PFSK-1 (cell line): ENCODE measurements at regions not wholly inside any gene's neighbourhood (a gene's known extent, or its start where the extent isn't known, plus 50 kb on each side); places are given as distances from the start of the nearest gene placed in this dataset.

Source experiments
- FOXP2 ChIP-seq: optimal IDR thresholded peaks from 2 replicates; pipeline ENCODE3; 2011; ENCODE audit warnings: borderline replicate concordance, control low read depth, inconsistent platforms; ENCODE audit not compliant: insufficient read depth; ENCODE audit errors: extremely low read length, extremely low read depth
- POLR2AphosphoS5 ChIP-seq: IDR thresholded peaks from 2 replicates; pipeline ENCODE4 v1.6.1; 2012; ENCODE audit warnings: low read depth, mild to moderate bottlenecking, control low read depth, low read length, moderate library complexity
- SIN3A ChIP-seq: IDR thresholded peaks from 2 replicates; pipeline ENCODE4 v1.6.1; 2012; ENCODE audit warnings: mild to moderate bottlenecking, low read length, moderate library complexity, borderline replicate concordance; ENCODE audit not compliant: insufficient read depth
- TAF1 ChIP-seq: IDR thresholded peaks from 2 replicates; pipeline ENCODE4 v1.6.1; 2012; ENCODE audit warnings: low read length, control low read depth, borderline replicate concordance; ENCODE audit not compliant: insufficient read depth
- TF ChIP-seq, protein P1 (sequence below), 2 experiments: IDR thresholded peaks; 2 replicates each; pipeline versions ENCODE4 v1.6.1 to v1.8.0; 2011 to 2012; ENCODE audit warnings: low read depth in 2 of 2, low read length in 2 of 2, control low read depth in 1 of 2, inconsistent platforms in 1 of 2, mild to moderate bottlenecking in 1 of 2, moderate library complexity in 1 of 2; ENCODE audit not compliant: insufficient read depth in 1 of 2

DNA sequence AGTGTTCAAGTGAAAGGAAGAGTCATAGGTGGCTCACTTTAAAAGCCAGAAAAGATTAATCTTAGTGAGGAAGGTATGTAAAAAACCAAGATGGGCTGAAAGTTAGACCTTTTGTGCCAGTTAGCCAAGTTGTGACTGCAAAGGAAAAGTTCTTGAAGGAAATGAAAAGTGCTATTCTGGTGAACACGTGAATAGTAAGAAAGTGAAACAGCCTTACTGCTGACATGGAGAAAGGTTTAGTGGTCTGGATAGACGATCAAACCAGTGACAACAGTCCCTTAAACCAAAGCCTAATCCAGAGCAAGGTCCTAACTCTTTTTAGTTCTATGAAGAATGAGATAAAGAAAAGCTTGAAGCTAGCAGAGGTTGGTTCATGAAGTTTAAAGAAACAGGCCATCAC lies 106.4 kb downstream of the CTH start:
- TF ChIP-seq TAF1 (no peak), FOXP2 (no peak), POLR2AphosphoS5 (no peak), SIN3A (no peak)
- TF ChIP-seq, protein P1, sequence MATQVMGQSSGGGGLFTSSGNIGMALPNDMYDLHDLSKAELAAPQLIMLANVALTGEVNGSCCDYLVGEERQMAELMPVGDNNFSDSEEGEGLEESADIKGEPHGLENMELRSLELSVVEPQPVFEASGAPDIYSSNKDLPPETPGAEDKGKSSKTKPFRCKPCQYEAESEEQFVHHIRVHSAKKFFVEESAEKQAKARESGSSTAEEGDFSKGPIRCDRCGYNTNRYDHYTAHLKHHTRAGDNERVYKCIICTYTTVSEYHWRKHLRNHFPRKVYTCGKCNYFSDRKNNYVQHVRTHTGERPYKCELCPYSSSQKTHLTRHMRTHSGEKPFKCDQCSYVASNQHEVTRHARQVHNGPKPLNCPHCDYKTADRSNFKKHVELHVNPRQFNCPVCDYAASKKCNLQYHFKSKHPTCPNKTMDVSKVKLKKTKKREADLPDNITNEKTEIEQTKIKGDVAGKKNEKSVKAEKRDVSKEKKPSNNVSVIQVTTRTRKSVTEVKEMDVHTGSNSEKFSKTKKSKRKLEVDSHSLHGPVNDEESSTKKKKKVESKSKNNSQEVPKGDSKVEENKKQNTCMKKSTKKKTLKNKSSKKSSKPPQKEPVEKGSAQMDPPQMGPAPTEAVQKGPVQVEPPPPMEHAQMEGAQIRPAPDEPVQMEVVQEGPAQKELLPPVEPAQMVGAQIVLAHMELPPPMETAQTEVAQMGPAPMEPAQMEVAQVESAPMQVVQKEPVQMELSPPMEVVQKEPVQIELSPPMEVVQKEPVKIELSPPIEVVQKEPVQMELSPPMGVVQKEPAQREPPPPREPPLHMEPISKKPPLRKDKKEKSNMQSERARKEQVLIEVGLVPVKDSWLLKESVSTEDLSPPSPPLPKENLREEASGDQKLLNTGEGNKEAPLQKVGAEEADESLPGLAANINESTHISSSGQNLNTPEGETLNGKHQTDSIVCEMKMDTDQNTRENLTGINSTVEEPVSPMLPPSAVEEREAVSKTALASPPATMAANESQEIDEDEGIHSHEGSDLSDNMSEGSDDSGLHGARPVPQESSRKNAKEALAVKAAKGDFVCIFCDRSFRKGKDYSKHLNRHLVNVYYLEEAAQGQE (IDR thresholded peaks at IDR 0.05; ENCODE audit: insufficient read depth in 1 of 2, low read depth in 2 of 2, low read length in 2 of 2), result no peak

DNA sequence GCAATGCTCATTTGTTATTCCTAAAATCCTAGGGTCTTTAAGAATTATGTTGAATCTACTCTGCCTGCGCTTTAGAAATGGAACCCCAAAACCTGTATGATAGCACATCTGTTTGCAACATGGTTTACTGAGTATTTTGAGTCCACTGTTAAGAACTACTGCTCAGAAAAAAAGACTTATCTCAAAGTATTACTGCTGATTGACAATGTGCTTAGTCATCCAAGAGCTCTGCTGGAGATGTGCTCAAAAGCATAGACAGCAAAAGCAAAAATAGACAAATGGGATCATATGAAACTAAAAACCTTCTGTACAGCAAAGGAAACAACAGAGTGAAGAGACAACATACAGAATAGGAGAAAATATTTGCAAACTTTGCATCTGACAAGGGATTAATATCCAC lies 107.0 kb downstream of the CTH start:
- TF ChIP-seq TAF1, result no peak
- TF ChIP-seq FOXP2, result no peak
- TF ChIP-seq POLR2AphosphoS5, result no peak
- TF ChIP-seq, protein P1 (IDR thresholded peaks at IDR 0.05; ENCODE audit: insufficient read depth in 1 of 2, low read depth in 2 of 2, low read length in 2 of 2), result no peak
- TF ChIP-seq SIN3A, result no peak

DNA sequence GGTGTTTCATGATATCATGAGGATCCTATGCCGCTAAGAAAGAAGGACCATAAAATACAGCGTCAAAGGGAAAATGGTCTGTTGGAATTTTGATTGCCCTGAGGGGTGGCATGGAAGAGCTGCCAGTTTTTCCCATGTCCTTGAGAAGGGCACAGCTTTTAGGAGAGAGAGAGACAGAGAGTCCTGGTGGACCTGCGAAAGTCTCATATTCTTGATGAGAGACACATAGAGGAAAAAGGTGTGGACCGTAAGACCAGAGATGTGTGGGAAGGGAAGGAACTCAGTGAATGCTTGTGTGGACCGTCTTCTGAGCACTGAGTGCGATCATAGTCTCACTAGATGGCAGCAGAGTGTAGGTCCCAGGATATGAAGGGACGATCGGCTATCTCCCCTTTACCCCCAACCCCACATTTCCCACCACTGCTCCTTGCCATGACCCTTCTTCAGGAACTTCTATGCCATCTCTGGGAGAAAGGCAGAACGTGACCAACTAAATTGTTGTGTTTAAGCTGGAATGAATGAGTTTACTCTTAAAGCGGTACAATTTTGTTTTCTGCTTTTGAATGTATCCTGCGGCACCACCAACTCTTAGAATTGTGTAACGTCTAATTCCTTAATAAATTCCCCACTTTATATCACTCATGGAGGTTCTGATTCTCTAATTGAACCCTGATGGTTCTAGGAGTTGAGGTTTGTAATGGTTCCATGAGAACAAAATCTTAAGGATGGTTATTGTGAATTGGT lies 117.7 kb downstream of the CTH start:
- TF ChIP-seq, protein P1 (IDR thresholded peaks at IDR 0.05; ENCODE audit: insufficient read depth in 1 of 2, low read depth in 2 of 2, low read length in 2 of 2), result no peak
- TF ChIP-seq TAF1 (no peak), FOXP2 (no peak), POLR2AphosphoS5 (no peak), SIN3A (no peak)

DNA sequence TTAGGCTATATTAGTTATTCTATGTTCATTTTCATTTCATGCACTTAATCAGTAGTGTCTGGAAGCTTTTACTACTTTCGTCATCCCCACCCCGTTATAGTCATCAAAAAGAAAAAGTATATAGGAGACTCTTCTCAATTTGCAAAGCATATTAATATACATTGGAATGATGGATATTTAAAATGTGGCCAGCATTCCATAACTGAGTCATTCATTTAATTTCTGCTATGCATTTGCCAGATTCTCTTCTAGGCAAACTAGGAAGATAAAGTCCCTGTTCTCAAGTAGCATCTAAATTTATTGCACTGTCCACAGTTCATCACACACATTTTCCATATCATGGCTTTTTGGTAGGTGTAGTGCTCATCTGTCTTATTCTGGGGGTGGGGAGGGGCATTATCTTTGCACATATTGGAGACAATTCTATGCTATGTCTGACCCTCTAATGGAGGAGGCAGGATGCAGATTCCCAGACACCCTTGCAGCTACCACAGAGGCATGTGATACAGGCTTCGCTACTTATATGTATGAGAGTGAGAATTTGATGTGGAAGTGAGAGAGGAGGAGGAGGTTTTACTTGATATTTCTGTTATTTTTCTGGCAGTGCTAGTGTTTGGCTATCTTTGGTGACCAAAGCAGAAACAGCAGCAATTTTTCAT lies 125.8 kb downstream of the CTH start:
- TF ChIP-seq FOXP2 (no peak), TAF1 (no peak), POLR2AphosphoS5 (no peak), SIN3A (no peak)
- TF ChIP-seq, protein P1 (IDR thresholded peaks at IDR 0.05; ENCODE audit: insufficient read depth in 1 of 2, low read depth in 2 of 2, low read length in 2 of 2), result no peak
